GM12873 (cell line): ENCODE measurements at regions not wholly inside any gene's neighbourhood (a gene's known extent, or its start where the extent isn't known, plus 50 kb on each side); places are given as distances from the start of the nearest gene placed in this dataset.

ENCODE experiments used
- TF ChIP-seq, protein P1 (sequence below): IDR thresholded peaks from 2 replicates; pipeline ENCODE4 v1.5.1; 2012; ENCODE audit warnings: low read depth, mild to moderate bottlenecking, moderate library complexity, low read length, control low read depth; ENCODE audit not compliant: insufficient read depth; ENCODE audit errors: missing control alignments

- TF ChIP-seq, protein P1, sequence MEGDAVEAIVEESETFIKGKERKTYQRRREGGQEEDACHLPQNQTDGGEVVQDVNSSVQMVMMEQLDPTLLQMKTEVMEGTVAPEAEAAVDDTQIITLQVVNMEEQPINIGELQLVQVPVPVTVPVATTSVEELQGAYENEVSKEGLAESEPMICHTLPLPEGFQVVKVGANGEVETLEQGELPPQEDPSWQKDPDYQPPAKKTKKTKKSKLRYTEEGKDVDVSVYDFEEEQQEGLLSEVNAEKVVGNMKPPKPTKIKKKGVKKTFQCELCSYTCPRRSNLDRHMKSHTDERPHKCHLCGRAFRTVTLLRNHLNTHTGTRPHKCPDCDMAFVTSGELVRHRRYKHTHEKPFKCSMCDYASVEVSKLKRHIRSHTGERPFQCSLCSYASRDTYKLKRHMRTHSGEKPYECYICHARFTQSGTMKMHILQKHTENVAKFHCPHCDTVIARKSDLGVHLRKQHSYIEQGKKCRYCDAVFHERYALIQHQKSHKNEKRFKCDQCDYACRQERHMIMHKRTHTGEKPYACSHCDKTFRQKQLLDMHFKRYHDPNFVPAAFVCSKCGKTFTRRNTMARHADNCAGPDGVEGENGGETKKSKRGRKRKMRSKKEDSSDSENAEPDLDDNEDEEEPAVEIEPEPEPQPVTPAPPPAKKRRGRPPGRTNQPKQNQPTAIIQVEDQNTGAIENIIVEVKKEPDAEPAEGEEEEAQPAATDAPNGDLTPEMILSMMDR, result no peak
Measured at GRCh38 chr4:111046811-111047210, 423.9 kb upstream of the PITX2 start.

DNA sequence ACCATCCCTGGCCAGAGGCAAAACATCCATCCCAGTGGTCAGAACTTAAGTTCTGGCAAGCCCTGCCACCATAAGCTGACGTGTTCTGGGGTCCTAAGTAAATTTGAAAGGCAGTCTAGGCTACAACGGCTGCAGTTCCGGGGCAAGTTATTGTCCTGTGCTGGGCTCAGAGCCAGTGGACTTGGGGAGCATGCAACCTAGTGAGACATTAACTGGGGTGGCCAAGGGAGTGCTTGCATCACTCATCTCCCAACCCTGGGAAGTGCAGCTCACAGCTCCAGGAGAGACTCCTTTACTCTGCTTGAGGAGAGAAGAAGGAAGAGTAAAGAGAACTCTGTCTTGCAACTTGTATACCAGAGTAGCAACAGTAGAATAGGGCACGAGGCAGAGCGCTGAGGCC, 425.4 kb upstream of the PITX2 start:
- TF ChIP-seq, protein P1, result no peak

- TF ChIP-seq, protein P1, result no peak
Measured at GRCh38 chr4:111064342-111064993, 441.6 kb upstream of the PITX2 start.

GRCh38 chr4:111066001-111066400, 443.1 kb upstream of the PITX2 start:
- TF ChIP-seq, protein P1, result no peak

GRCh38 chr4:111066447-111066846, 443.6 kb upstream of the PITX2 start:
- TF ChIP-seq, protein P1, result no peak

GRCh38 chr4:111066887-111067286, 444.0 kb upstream of the PITX2 start:
- TF ChIP-seq, protein P1, result no peak

DNA sequence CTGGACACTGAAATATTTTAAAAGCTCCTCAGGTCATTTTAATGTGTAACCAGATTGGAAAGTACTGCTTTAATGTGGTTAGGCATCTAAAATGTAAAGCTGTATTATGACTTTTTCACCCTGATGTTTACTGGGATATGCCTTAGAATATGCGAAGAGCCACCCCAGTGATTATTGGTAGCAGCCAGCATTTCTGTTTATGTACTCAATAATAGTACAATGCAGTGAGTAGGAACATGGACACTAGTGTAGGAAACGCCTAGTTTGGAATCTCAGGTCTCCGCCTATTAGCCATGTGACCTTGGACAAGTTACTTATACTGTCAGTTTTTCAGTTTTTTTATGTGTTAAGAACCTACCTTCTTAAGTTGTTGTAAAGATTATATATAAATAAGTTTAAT, 446.0 kb upstream of the PITX2 start:
- TF ChIP-seq, protein P1, result no peak
